ENCODE measurements at regions not wholly inside any gene's neighbourhood (a gene's known extent, or its start where the extent isn't known, plus 50 kb on each side); places are given as distances from the start of the nearest gene placed in this dataset.

GRCh38 chr16:51085271-51085670 lies 65.8 kb downstream of the SALL1 start:
- no peak for DNase-seq

GRCh38 chr16:51084074-51084928 lies 66.8 kb downstream of the SALL1 start:
- no peak for DNase-seq

GRCh38 chr16:51072591-51072990 lies 78.5 kb downstream of the SALL1 start:
- no peak for DNase-seq

- no peak for DNase-seq
Observed at GRCh38 chr16:51071326-51071725, 79.7 kb downstream of the SALL1 start.

GRCh38 chr16:51067352-51067751 lies 83.7 kb downstream of the SALL1 start:
- DNase-seq, result no peak

- no peak for DNase-seq
Observed at GRCh38 chr16:51062039-51062438, 89.0 kb downstream of the SALL1 start.

GRCh38 chr16:51061328-51061727 lies 89.7 kb downstream of the SALL1 start:
- no peak for DNase-seq

GRCh38 chr16:51057969-51058337 lies 93.1 kb downstream of the SALL1 start:
- DNase-seq, result no peak

- no peak for DNase-seq
Observed at GRCh38 chr16:51057102-51057793, 93.8 kb downstream of the SALL1 start.

- no peak for DNase-seq
Observed at GRCh38 chr16:51056331-51056730, 94.7 kb downstream of the SALL1 start.

GRCh38 chr16:51055434-51055833 lies 95.6 kb downstream of the SALL1 start:
- DNase-seq, result no peak

GRCh38 chr16:51053775-51054174 lies 97.3 kb downstream of the SALL1 start:
- no peak for DNase-seq

- no peak for DNase-seq
Observed at GRCh38 chr16:51051671-51052070, 99.4 kb downstream of the SALL1 start.

GRCh38 chr16:51050377-51050706 lies 100.7 kb downstream of the SALL1 start:
- DNase-seq, result no peak

- DNase-seq, result no peak
Observed at GRCh38 chr16:51049678-51050376, 101.2 kb downstream of the SALL1 start.

GRCh38 chr16:51049276-51049675 lies 101.8 kb downstream of the SALL1 start:
- no peak for DNase-seq

- DNase-seq, result no peak
Observed at GRCh38 chr16:51048544-51048943, 102.5 kb downstream of the SALL1 start.

- no peak for DNase-seq
Observed at GRCh38 chr16:51045794-51046193, 105.3 kb downstream of the SALL1 start.

GRCh38 chr16:51045186-51045585 lies 105.9 kb downstream of the SALL1 start:
- DNase-seq, result no peak

GRCh38 chr16:51041546-51041945 lies 109.5 kb downstream of the SALL1 start:
- DNase-seq, result no peak

GRCh38 chr16:51040637-51041036 lies 110.4 kb downstream of the SALL1 start:
- DNase-seq, result no peak

GRCh38 chr16:51039638-51040331 lies 111.3 kb downstream of the SALL1 start:
- DNase-seq, result no peak

GRCh38 chr16:51035711-51036110 lies 115.4 kb downstream of the SALL1 start:
- no peak for DNase-seq

All from activated CD4-positive, alpha-beta T cell treated with anti-CD3 and anti-CD28 coated beads for 48 hours (primary cell).